ENCODE measurements at regions not wholly inside any gene's neighbourhood (a gene's known extent, or its start where the extent isn't known, plus 50 kb on each side); places are given as distances from the start of the nearest gene placed in this dataset.

DNA sequence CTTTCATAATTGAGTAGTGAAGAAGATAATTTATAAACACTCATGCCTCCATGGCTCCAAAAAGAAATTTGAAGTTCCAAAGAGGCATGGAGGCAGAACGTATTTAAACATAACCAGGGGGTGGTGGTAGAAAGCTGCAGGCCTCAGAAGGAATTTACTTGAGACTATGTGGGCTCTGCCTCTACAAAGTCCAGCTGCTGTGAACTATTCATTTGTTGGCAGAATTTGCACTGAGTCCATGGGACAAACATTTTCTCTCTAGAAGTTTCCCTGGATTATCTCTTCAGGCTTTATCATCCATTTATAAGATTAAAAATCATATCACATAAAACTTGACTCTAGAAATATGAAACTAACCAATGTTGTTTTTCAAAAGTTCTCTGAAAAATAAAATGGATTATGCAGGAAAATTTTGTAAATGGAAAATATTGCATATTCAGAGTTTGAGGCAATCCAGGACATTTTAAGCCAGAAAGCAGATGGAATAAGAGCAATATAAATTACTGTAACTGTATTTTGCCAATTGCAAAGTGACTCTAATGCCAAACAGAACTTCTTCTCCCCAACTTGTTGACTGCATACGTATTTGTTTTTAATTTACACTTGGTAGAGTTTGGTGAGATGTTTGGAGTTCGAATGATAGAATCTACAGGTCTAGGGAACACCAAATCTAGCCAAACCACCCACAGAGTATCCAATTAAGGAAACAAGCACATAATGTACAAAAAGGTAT lies 258.2 kb downstream of the ENC1 start:
- H3K36me3 Mint-ChIP-seq, result no peaks in the 10 kb centered on the region
- no peak overlapping the region for H3K4me3 Mint-ChIP-seq
- H3K4me1 Mint-ChIP-seq, result no peaks in the 10 kb centered on the region
- no peaks in the 10 kb centered on the region for H3K9me3 Mint-ChIP-seq
- peaks cover 4% of the 10 kb centered on the region for H3K27me3 Mint-ChIP-seq
- no peak overlapping the region for H3K27ac Mint-ChIP-seq

DNA sequence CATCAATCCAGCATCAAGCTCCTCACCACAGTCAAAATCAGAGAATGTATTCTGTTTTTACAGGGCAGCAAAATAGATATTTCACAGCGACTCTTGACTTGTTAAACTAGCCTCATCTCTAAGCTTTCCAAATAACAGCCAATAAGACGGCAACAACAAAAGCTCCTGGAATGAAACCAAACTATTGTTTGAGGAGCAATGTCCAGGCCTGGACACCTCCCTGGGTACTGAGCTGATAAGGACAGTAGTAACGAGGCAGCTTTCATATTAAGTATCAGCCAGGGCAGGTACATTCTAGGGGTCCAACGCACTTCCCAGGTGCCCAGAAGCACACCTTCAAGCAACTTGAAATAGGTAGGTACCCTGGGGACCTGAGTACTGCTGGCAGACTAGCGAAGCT lies 260.3 kb downstream of the ENC1 start:
- Mint-ChIP-seq H3K9me3 (no peaks in the 10 kb centered on the region), H3K27ac (no peak overlapping the region), H3K4me3 (no peak overlapping the region), H3K36me3 (no peaks in the 10 kb centered on the region), H3K4me1 (no peaks in the 10 kb centered on the region), H3K27me3 (peaks cover 7% of the 10 kb centered on the region)

DNA sequence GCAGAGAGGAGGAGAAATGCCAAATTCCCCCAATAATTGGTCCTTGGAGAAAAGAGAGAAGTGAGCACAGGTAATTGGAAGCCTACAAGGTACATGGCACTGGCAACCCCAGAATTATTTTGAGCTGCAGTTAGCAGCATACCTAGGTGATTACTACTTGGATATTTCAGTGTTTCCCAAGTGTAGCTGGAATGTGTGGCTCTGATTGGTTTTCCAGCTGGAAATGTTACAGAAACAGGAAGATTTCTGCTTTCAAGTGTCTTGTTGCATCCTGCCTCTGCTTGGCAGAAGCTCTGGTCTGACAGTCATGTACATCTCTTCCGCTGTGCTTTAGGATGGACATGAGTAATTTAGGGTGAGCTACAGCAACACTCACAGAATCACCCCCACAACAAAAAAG lies 262.1 kb downstream of the ENC1 start:
- no peaks in the 10 kb centered on the region for H3K36me3 Mint-ChIP-seq
- H3K4me1 Mint-ChIP-seq, result no peaks in the 10 kb centered on the region
- H3K27ac Mint-ChIP-seq, result no peak overlapping the region
- H3K27me3 Mint-ChIP-seq, result peaks cover 5% of the 10 kb centered on the region
- H3K9me3 Mint-ChIP-seq, result no peaks in the 10 kb centered on the region
- H3K4me3 Mint-ChIP-seq, result no peak overlapping the region

DNA sequence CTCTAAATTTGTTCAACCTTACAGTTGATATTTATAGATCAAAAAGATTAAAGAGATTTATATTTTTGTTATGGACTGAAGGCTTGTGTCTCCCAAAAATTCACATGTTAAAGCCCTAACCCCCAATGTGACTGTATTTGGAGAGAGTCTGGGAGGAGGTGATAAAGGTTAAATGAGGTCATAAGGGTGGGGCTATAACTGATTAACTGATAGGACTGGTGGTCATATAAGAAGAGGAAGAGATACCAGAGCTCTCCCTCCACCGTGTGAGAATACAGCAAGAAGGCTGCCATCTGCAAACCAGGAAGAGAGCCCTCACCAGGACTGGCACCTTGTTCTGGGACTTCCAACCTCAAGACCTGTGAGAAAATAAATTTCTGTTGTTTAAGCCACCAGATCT lies 264.3 kb downstream of the ENC1 start:
- H3K9me3 Mint-ChIP-seq, result no peaks in the 10 kb centered on the region
- no peaks in the 10 kb centered on the region for H3K36me3 Mint-ChIP-seq
- no peak overlapping the region for H3K27ac Mint-ChIP-seq
- peaks cover 5% of the 10 kb centered on the region for H3K27me3 Mint-ChIP-seq
- H3K4me1 Mint-ChIP-seq, result no peaks in the 10 kb centered on the region
- no peak overlapping the region for H3K4me3 Mint-ChIP-seq

DNA sequence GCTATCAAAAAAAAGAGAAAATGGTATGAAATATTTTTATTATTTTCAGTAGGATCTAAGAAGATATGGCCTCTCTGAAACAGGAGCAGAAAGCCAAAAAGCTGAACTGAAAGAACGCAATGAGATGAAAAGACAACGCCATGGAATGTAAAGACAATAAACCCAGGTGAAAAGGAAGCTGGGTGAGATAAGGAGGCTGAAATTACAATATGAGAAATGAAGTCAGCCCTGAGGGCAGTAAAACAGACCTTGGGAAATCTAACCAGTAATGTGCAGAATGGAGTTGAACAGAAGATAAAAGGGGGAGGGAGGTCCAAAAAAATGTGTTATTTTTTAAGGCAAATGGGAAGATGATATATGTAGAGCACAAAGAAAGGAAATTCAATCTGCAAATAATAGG lies 265.3 kb downstream of the ENC1 start:
- H3K27me3 Mint-ChIP-seq, result peaks cover 5% of the 10 kb centered on the region
- no peak overlapping the region for H3K27ac Mint-ChIP-seq
- no peaks in the 10 kb centered on the region for H3K36me3 Mint-ChIP-seq
- no peak overlapping the region for H3K4me3 Mint-ChIP-seq
- no peaks in the 10 kb centered on the region for H3K9me3 Mint-ChIP-seq
- H3K4me1 Mint-ChIP-seq, result no peaks in the 10 kb centered on the region

DNA sequence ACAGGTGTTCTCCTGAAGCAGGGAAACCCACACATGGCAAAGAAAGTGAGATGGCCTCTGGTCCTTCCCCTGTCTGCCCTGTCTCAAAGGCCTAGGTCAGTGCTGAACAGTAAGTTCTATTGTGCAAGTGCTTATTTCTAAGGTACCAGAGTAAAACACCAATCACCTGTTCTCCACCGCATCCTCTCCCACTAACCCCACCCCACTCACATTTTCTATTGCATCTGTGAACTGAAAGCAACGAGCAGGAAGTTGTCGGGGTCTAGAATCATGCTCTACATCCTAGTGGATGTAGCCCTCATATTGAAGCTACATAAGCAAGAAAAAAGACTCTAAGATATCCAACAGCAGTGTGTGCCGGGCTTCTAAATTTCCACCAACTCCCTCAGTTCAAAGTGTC lies 265.9 kb downstream of the ENC1 start:
- Mint-ChIP-seq H3K9me3 (no peaks in the 10 kb centered on the region), H3K36me3 (no peaks in the 10 kb centered on the region), H3K27ac (no peak overlapping the region), H3K4me1 (no peaks in the 10 kb centered on the region), H3K4me3 (no peak overlapping the region), H3K27me3 (peaks cover 5% of the 10 kb centered on the region)

DNA sequence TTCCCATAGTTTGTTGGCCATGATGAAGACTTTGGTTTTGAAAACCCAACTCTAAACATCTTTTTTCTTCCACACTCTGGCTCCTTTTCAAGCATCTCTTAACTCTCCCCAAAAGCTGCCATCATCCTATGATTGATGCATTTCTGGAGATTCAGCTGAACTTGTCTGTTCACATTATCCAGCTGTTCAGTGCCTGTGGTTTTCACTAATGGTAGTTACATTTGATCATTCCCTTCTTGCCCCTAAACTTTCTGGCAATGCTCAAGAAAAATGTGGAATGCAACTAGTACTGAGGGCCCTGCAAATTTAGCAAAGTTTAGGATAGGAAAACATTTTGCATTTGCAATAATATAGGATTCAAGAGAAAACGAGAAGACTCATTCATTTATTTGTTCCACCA lies 267.5 kb downstream of the ENC1 start:
- H3K27ac Mint-ChIP-seq, result no peak overlapping the region
- no peaks in the 10 kb centered on the region for H3K9me3 Mint-ChIP-seq
- peaks cover 3% of the 10 kb centered on the region for H3K27me3 Mint-ChIP-seq
- no peak overlapping the region for H3K4me3 Mint-ChIP-seq
- no peaks in the 10 kb centered on the region for H3K36me3 Mint-ChIP-seq
- H3K4me1 Mint-ChIP-seq, result no peaks in the 10 kb centered on the region

DNA sequence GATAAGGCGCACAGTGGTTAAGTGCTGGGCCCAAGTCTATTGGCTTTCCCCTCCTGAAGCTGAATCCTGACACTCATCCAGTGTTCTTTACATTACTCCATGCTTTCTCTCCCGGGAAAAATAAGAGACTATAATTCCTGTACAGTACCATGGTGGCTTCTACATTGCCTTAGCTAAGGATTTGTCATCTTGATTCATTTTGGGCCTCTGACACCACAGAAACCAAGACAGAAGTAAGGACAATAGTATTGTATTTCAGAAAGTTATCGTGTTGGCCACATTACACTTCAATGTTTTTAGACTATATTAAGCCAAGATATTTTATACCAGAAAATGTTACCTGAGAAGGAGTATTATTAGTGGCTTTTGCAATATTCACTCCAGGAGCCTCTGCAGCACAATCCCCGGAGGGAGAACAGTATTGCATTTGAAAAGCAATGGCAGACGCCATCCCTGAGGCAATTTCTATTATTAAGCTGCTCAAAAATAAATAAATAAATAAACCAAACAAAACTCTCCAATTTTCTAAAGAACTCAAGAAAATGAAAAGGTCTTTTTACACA lies 267.9 kb downstream of the ENC1 start:
- Mint-ChIP-seq H3K27ac (no peak overlapping the region), H3K4me1 (no peaks in the 10 kb centered on the region), H3K4me3 (no peak overlapping the region), H3K36me3 (no peaks in the 10 kb centered on the region), H3K27me3 (peaks cover 3% of the 10 kb centered on the region), H3K9me3 (no peaks in the 10 kb centered on the region)

DNA sequence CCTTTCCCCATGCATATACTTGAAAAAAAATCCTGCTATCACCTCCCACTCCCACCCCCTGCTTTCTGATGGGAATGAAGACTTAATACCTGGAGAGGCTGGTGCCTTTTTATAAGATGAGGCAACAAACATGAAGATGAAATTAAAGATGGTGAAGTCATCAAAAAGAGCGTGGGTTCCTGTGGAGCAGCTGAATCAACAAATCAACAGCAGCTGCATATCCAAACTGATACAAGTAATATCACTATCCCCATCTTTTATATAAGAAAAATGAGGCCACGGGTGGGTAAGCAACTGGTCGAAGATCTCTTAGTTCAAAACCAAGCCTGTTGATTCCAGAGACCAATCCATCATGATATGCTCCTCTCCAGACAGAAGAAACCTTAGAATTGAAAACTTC lies 268.5 kb downstream of the ENC1 start:
- H3K4me3 Mint-ChIP-seq, result no peak overlapping the region
- H3K4me1 Mint-ChIP-seq, result no peaks in the 10 kb centered on the region
- H3K36me3 Mint-ChIP-seq, result no peaks in the 10 kb centered on the region
- no peak overlapping the region for H3K27ac Mint-ChIP-seq
- H3K27me3 Mint-ChIP-seq, result peaks cover 3% of the 10 kb centered on the region
- no peaks in the 10 kb centered on the region for H3K9me3 Mint-ChIP-seq

DNA sequence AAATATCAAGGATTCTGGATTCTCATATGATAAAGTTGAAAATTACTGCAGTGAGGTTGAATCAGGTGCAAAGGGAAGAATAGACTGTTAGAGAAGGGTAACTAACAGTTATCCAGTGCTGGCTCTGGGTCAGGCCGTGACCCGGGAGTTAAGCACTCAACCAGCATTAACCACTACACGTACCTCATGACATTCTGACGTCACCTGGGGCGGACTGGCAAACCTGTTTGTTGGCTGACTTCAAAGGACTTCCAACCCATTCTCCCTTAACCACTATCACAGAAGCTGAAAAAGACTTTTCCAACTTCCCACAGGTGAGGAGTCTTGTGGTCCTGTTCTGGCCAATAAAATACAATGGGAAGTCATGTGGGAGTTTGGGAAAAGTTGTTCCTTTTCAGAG lies 268.9 kb downstream of the ENC1 start:
- no peaks in the 10 kb centered on the region for H3K4me1 Mint-ChIP-seq
- peaks cover 2% of the 10 kb centered on the region for H3K27me3 Mint-ChIP-seq
- H3K27ac Mint-ChIP-seq, result no peak overlapping the region
- no peaks in the 10 kb centered on the region for H3K9me3 Mint-ChIP-seq
- no peaks in the 10 kb centered on the region for H3K36me3 Mint-ChIP-seq
- no peak overlapping the region for H3K4me3 Mint-ChIP-seq

DNA sequence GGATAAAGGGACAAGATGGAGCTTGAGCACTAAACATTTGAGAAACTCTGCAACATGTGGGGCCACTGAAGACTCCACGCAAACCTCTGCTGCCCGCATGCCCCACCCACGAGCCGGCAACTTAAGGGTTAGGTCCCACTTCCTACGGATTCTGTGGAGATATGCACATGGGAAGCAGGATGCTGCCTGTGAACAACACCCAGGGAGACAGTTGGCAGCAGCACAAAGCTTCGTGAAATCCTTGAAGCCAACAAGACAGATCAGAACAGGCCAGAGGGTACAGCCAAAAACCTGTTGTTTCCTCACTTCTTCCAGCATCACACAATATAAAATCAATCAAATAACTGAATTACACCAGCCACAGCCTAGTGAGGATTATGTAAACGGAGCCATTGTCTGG lies 270.4 kb downstream of the ENC1 start:
- H3K4me3 Mint-ChIP-seq, result no peak overlapping the region
- no peaks in the 10 kb centered on the region for H3K36me3 Mint-ChIP-seq
- H3K27ac Mint-ChIP-seq, result no peak overlapping the region
- H3K9me3 Mint-ChIP-seq, result no peaks in the 10 kb centered on the region
- no peaks in the 10 kb centered on the region for H3K27me3 Mint-ChIP-seq
- H3K4me1 Mint-ChIP-seq, result no peaks in the 10 kb centered on the region

DNA sequence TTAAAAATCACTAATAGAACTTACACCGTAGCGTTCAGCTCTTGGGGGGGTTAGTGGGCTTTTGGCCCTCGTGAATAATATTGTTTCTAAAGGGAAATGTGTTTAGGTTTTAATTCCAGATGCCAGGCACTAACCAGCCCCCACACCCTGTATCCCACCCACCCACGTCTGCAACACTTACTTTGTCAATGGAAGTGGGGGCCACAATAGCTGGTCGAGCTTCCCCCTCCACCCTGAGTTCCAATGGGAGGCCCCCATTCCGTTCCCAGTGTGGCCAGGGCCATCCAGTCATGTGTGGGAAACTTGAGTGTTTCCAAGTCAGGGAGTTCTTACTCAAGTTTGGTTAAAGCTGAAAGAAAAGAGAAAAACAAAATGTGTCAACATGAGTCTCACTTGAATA lies 271.4 kb downstream of the ENC1 start:
- Mint-ChIP-seq H3K4me1 (no peaks in the 10 kb centered on the region), H3K27me3 (no peaks in the 10 kb centered on the region), H3K36me3 (no peaks in the 10 kb centered on the region), H3K4me3 (no peak overlapping the region), H3K9me3 (no peaks in the 10 kb centered on the region), H3K27ac (no peak overlapping the region)

DNA sequence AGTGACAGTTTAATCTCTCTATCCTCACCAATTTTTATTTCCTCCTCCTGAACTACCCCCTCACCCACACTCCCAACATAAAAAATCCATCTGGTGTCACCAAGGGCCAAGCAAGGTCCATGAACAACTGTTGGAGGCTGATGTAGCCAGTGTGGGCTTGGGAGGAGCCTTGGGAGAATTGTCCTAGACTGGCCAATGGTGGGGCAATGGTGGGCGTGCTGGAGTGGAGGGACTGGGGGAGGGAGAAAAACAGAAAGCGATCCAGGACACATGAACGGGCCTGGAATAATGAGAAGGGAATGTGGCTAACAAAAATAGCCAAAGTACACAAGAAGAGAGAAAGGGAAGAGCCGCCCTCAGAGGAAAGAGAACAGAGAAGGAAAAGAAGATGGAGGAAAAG lies 272.6 kb downstream of the ENC1 start:
- H3K27me3 Mint-ChIP-seq, result peaks cover 1% of the 10 kb centered on the region
- H3K9me3 Mint-ChIP-seq, result no peaks in the 10 kb centered on the region
- no peak overlapping the region for H3K4me3 Mint-ChIP-seq
- H3K36me3 Mint-ChIP-seq, result no peaks in the 10 kb centered on the region
- H3K4me1 Mint-ChIP-seq, result no peaks in the 10 kb centered on the region
- no peak overlapping the region for H3K27ac Mint-ChIP-seq

DNA sequence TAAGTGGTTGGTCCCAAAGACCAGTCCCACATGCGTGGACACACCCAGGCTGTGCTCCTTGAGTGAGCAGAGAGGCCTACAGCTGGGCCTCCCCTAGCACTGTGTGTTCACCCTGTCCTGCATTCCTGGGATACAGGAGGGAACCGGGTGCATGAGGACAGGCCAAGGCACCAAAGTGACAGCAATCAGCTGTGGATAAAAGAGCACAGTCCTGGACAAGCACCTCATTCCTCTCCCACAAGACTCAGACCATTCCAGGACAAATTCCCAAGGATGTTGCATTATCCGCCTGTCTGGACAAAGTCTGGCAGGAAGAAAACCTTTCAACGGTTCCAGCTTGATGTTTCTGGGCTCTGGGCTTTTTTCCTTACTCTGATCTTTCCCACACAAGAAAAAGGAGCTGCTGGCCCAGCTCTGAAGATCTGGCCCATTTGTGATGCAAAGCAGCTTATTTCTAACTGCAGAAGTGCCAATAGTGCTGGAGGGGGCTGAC lies 273.2 kb downstream of the ENC1 start:
- no peaks in the 10 kb centered on the region for H3K9me3 Mint-ChIP-seq
- H3K4me3 Mint-ChIP-seq, result no peak overlapping the region
- no peaks in the 10 kb centered on the region for H3K4me1 Mint-ChIP-seq
- H3K27ac Mint-ChIP-seq, result no peak overlapping the region
- no peaks in the 10 kb centered on the region for H3K36me3 Mint-ChIP-seq
- H3K27me3 Mint-ChIP-seq, result peaks cover 1% of the 10 kb centered on the region

DNA sequence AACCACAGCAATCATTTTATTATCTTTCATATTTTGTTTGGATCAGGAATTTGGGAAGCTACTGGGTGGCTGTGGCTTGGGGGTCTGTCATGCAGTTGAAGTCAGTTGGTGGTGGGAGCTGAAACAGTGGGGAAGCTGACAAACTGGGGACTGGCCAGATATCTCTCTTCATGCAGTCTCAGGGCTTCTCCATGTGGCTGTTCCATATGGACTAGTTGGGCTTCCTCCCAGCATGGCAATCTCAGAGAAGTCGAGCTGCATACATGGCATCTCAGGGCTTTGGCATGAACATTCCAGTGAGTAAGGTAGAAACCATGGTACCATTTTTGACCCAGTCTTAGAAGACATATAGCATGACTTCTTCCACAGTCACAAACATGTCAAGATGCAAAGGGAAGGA lies 274.8 kb downstream of the ENC1 start:
- Mint-ChIP-seq H3K27me3 (peaks cover 1% of the 10 kb centered on the region), H3K4me1 (no peaks in the 10 kb centered on the region), H3K27ac (no peak overlapping the region), H3K36me3 (no peaks in the 10 kb centered on the region), H3K9me3 (no peaks in the 10 kb centered on the region), H3K4me3 (no peak overlapping the region)

DNA sequence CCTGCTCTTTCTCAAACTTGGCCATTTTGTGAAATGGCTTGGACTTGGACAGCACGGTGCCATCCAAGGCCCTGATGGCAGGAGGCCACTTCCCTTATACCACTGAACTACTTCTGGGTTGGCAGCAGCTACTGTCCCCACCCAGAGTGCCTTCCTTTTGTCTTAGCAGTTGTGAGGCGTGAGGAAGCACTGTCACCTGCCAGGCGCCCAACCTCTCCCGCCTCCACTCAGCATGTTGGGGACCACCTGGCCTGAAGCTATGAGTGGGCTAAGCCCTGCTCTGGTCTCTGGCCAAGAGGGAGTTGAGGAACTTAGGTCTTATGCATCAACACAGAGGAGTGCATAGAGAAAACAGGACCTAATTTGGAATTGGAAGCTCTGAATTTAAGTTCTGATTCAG lies 276.0 kb downstream of the ENC1 start:
- Mint-ChIP-seq H3K27ac (no peak overlapping the region), H3K27me3 (peaks cover 1% of the 10 kb centered on the region), H3K4me3 (no peak overlapping the region), H3K9me3 (no peaks in the 10 kb centered on the region), H3K36me3 (no peaks in the 10 kb centered on the region), H3K4me1 (no peaks in the 10 kb centered on the region)
